ENCODE measurements at regions not wholly inside any gene's neighbourhood (a gene's known extent, or its start where the extent isn't known, plus 50 kb on each side); places are given as distances from the start of the nearest gene placed in this dataset.

- DNase-seq (ENCODE audit: low read depth, low spot score): peak; percentile 72
- H3K4me3 ChIP-seq (ENCODE audit: low read depth, low read length): no peak overlapping the region
- TF ChIP-seq CTCF (IDR thresholded peaks at IDR 0.05; ENCODE audit: low read depth, low read length): no peak
- in situ Hi-C loops (cut with HindIII; ENCODE audit: low sequenced_read_pairs): no loop called here
Measured at GRCh38 chr2:63665846-63666475, 77.2 kb downstream of the MDH1 start.

- in situ Hi-C loops (cut with HindIII; ENCODE audit: low sequenced_read_pairs): no loop called here
- H3K4me3 ChIP-seq (ENCODE audit: low read depth, low read length): no peak overlapping the region
- no peak for DNase-seq (ENCODE audit: low read depth, low spot score)
- no peak for TF ChIP-seq CTCF (IDR thresholded peaks at IDR 0.05; ENCODE audit: low read depth, low read length)
Measured at GRCh38 chr2:63667132-63667700, 78.5 kb downstream of the MDH1 start.

GRCh38 chr2:63668000-63668399, 79.2 kb downstream of the MDH1 start:
- H3K4me3 ChIP-seq (ENCODE audit: low read depth, low read length): no peak overlapping the region
- no peak for TF ChIP-seq CTCF (IDR thresholded peaks at IDR 0.05; ENCODE audit: low read depth, low read length)
- DNase-seq (ENCODE audit: low read depth, low spot score): no peak
- in situ Hi-C loops (cut with HindIII; ENCODE audit: low sequenced_read_pairs): no loop called here

- no peak for TF ChIP-seq CTCF (IDR thresholded peaks at IDR 0.05; ENCODE audit: low read depth, low read length)
- in situ Hi-C loops (cut with HindIII; ENCODE audit: low sequenced_read_pairs): no loop called here
- no peak for DNase-seq (ENCODE audit: low read depth, low spot score)
- H3K4me3 ChIP-seq (ENCODE audit: low read depth, low read length): no peak overlapping the region
Measured at GRCh38 chr2:63668466-63668865, 79.7 kb downstream of the MDH1 start.

GRCh38 chr2:63669596-63669995, 80.8 kb downstream of the MDH1 start:
- in situ Hi-C loops (cut with HindIII; ENCODE audit: low sequenced_read_pairs): no loop called here
- DNase-seq (ENCODE audit: low read depth, low spot score): no peak
- no peak for TF ChIP-seq CTCF (IDR thresholded peaks at IDR 0.05; ENCODE audit: low read depth, low read length)
- H3K4me3 ChIP-seq (ENCODE audit: low read depth, low read length): no peak overlapping the region

- no peak overlapping the region for H3K4me3 ChIP-seq (ENCODE audit: low read depth, low read length)
- no peak for DNase-seq (ENCODE audit: low read depth, low spot score)
- in situ Hi-C loops (cut with HindIII; ENCODE audit: low sequenced_read_pairs): no loop called here
- TF ChIP-seq CTCF (IDR thresholded peaks at IDR 0.05; ENCODE audit: low read depth, low read length): no peak
Measured at GRCh38 chr2:63673865-63674533, 85.2 kb downstream of the MDH1 start.
